ENCODE measurements at regions not wholly inside any gene's neighbourhood (a gene's known extent, or its start where the extent isn't known, plus 50 kb on each side); places are given as distances from the start of the nearest gene placed in this dataset.
A peak's percentile ranks its signal among the peaks of the same experiment; 100 is the strongest.

DNA sequence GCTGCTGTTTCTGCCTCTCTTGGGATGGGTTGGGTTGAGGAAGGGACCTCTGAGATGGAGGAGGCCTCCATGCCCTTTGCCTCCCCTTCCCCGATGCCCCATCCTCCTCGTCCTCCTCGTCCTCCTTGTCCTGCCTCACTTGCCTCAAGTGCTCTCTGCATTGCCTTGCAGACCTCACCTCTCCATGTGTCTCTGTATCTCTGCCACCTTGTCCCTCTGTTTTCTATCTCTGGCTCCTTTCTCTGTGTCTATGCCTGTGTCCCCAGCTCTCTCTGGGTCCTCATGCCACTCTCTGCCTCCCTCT, 87.5 kb downstream of the MCFD2 start:
- H3K4me3 ChIP-seq (ENCODE audit: low read depth in 1 of 3, low read length in 3 of 3), result no peak overlapping the region
- 79 to 100% (median 85%) methylated on average over 3 of the region's 3 CpGs for WGBS, 3 donors

DNA sequence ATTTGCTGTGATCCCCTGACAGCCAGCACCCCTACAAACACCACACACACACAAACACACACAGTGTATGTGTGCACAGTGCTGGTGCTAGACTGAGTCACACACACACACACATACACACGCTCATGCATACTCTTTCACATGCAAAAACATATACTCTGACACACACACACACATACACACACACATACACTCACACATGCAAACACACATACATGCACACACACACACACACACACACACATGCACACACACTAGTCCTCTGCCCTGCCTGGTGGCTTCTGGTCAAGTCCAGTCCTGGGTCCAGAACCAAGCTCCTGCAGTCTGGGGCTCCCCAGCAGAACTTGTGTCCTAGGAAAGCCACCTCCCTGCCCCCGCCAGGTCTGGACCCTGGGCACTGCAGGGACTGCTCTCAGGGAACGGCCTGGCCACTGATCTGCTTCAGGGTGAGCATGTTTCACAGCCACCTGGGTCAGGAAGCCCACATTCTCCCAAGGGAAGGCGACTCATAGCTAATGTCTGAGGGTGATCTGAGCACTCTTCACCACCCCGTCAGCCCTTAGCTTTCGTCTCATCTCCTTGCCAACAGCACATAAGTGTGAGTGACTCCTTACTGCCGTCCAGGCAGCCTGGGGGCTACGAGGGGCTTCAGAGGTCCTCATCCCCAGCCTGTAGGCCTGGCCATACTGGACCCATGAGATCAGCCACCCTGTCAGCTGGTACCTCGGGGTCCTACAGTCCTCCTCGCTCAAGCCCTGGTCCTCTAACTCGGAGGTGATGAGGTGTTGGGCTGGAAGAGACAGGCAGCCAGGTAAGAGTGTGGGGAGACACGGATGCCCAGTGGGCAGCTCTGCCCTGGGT, 88.1 kb downstream of the MCFD2 start:
- Histone ChIP-seq H3K27ac (ENCODE audit: low read depth in 1 of 3, low read length in 2 of 3) (no peak overlapping the region), H3K4me1 (ENCODE audit: control insufficient read depth in 3 of 3, insufficient read depth in 2 of 3, low read depth in 1 of 3, low read length in 2 of 3) (no peaks in the 10 kb centered on the region), H3K4me3 (ENCODE audit: low read depth in 1 of 3, low read length in 3 of 3) (no peak overlapping the region), H3K36me3 (ENCODE audit: control insufficient read depth in 3 of 3, insufficient read depth in 2 of 3, low read depth in 1 of 3, low read length in 3 of 3) (no peaks in the 10 kb centered on the region), H3K9me3 (ENCODE audit: control insufficient read depth in 2 of 2, insufficient read depth in 1 of 2, low read depth in 1 of 2, low read length in 1 of 2) (peaks cover 0 to 13% of the 10 kb centered on the region in 2 donors), H3K27me3 (ENCODE audit: control insufficient read depth in 3 of 3, insufficient read depth in 3 of 3, low read length in 3 of 3) (no peaks in the 10 kb centered on the region)
- no peak for FAIRE-seq
- no peak for DNase-seq
- 78 to 87% (median 86%) methylated on average over 12 of the region's 12 CpGs for WGBS, 3 donors

More for the DNA sequence above, 87.5 kb downstream of the MCFD2 start:
- Histone ChIP-seq H3K27me3 (ENCODE audit: control insufficient read depth in 3 of 3, insufficient read depth in 3 of 3, low read length in 3 of 3) (no peaks in the 10 kb centered on the region), H3K9me3 (ENCODE audit: control insufficient read depth in 2 of 2, insufficient read depth in 1 of 2, low read depth in 1 of 2, low read length in 1 of 2) (peaks cover 0 to 13% of the 10 kb centered on the region in 2 donors), H3K36me3 (ENCODE audit: control insufficient read depth in 3 of 3, insufficient read depth in 2 of 3, low read depth in 1 of 3, low read length in 3 of 3) (no peaks in the 10 kb centered on the region), H3K4me1 (ENCODE audit: control insufficient read depth in 3 of 3, insufficient read depth in 2 of 3, low read depth in 1 of 3, low read length in 2 of 3) (no peaks in the 10 kb centered on the region), H3K27ac (ENCODE audit: low read depth in 1 of 3, low read length in 2 of 3) (no peak overlapping the region)
- no peak for FAIRE-seq
- no peak for DNase-seq

DNA sequence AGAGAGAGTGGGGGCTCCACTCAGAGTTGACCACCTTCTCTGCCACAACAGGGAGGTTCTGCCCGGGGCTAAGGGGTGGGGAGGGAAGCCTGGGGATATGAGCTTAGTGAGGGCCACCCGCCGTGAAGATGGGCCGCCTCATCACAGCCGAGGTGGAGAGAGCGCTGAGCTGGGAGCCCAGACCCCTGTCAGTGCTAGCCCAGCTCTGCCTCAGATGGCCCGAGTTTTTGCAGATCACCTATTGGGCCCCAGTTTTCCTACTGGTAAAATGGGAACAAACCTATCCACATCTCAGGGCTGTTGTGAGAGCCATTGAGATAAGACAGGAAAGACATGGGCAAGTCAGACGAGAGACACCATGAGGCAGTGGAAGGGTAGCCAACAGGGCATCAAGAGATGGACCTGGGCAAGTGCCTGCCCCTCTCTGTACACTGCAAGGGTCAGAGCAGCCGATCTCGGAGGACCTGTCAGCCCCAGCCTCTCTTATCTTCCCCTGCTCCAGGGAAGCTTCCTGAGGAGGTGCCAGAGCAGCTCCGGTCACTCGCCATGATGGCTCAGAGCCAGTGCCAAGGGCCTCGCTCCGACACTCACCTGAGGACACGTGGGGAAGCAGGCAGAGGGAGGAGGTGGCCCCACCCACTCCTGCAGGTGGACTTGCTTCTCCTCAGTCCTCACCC, 88.9 kb downstream of the MCFD2 start:
- FAIRE-seq (no peak), DNase-seq (peak in 1 of 2 donors; percentile 20)
- H3K9me3 ChIP-seq (ENCODE audit: control insufficient read depth in 2 of 2, insufficient read depth in 1 of 2, low read depth in 1 of 2, low read length in 1 of 2), result peaks cover 0 to 13% of the 10 kb centered on the region in 2 donors
- no peaks in the 10 kb centered on the region for H3K36me3 ChIP-seq (ENCODE audit: control insufficient read depth in 3 of 3, insufficient read depth in 2 of 3, low read depth in 1 of 3, low read length in 3 of 3)
- H3K27me3 ChIP-seq (ENCODE audit: control insufficient read depth in 3 of 3, insufficient read depth in 3 of 3, low read length in 3 of 3), result no peaks in the 10 kb centered on the region
- no peak overlapping the region for H3K27ac ChIP-seq (ENCODE audit: low read depth in 1 of 3, low read length in 2 of 3)
- no peak overlapping the region for H3K4me3 ChIP-seq (ENCODE audit: low read depth in 1 of 3, low read length in 3 of 3)
- WGBS, 3 donors, result 56 to 83% (median 63%) methylated on average over 14 to 15 of the region's 15 CpGs
- H3K4me1 ChIP-seq (ENCODE audit: control insufficient read depth in 3 of 3, insufficient read depth in 2 of 3, low read depth in 1 of 3, low read length in 2 of 3), result no peaks in the 10 kb centered on the region

DNA sequence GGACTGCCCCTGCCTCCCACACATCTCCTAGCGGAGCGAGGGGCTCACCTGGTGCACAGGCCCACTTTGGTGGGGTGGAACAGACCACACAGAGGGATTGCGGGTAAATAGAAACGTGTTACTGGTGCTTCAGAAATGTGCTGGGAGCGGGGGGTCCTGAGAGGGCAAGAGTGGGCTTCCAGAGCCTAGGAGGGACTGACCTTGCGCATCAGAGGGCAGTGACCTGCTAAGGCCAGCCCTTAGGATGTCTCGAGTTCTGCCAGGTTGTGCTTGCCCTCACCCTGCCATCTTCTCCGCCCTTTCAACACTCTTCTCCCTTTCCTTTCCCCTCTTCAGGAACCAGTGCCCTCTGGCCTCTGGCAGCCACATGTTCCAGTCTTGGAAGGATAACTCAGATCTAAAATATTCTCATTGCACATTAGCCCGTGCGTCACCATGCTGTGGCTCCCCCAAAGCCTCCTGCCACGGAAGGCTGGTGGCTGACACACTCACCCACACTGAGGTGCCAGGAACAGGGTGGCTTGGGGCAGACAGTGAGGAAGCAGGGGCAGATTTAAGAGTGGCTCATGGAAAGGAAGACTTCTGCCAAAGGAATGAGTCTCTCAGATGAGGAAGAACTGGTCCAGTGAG, 89.6 kb downstream of the MCFD2 start:
- DNase-seq, result no peak
- H3K36me3 ChIP-seq (ENCODE audit: control insufficient read depth in 3 of 3, insufficient read depth in 2 of 3, low read depth in 1 of 3, low read length in 3 of 3), result no peaks in the 10 kb centered on the region
- FAIRE-seq, result no peak
- 88 to 95% (median 94%) methylated on average over 10 to 11 of the region's 11 CpGs for WGBS, 3 donors
- H3K27me3 ChIP-seq (ENCODE audit: control insufficient read depth in 3 of 3, insufficient read depth in 3 of 3, low read length in 3 of 3), result no peaks in the 10 kb centered on the region
- H3K4me1 ChIP-seq (ENCODE audit: control insufficient read depth in 3 of 3, insufficient read depth in 2 of 3, low read depth in 1 of 3, low read length in 2 of 3), result no peaks in the 10 kb centered on the region
- peaks cover 0 to 13% of the 10 kb centered on the region in 2 donors for H3K9me3 ChIP-seq (ENCODE audit: control insufficient read depth in 2 of 2, insufficient read depth in 1 of 2, low read depth in 1 of 2, low read length in 1 of 2)
- H3K4me3 ChIP-seq (ENCODE audit: low read depth in 1 of 3, low read length in 3 of 3), result no peak overlapping the region
- no peak overlapping the region for H3K27ac ChIP-seq (ENCODE audit: low read depth in 1 of 3, low read length in 2 of 3)

DNA sequence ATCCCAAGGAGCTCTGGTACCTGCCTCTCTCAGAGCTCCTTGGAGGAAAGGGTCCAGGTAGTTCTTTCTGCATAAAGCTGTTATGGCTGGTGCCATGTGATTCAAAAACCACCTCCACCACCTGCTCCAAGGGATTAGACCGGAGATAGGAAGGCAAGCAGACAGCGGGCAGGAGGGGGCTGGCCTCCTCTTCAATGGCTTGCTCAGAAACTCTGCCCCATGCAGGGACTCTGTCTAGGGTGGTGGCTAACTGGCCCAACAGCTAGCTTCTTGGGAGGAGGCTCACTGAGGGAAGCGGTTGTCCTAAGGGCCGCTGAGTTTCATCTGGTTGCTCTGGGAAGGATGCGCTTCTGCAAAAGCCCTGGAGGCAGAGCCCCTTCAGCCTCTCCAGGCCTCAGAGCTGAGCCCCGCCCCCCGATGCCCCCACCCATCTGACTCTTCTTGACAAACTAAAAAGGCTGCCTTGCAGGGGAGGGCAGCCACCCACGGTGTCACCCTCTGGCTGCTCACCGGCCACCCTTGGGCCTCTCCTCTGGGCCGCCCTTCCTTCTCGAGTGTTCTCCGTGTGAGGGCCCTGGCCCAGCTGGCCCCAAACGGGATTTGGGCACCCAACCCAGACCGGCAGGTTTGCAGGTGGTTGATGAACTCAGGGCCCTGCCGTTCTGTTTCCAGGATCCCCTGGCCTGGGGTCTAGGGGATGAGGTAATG, 90.2 kb downstream of the MCFD2 start:
- Histone ChIP-seq H3K4me1 (ENCODE audit: control insufficient read depth in 3 of 3, insufficient read depth in 2 of 3, low read depth in 1 of 3, low read length in 2 of 3) (no peaks in the 10 kb centered on the region), H3K36me3 (ENCODE audit: control insufficient read depth in 3 of 3, insufficient read depth in 2 of 3, low read depth in 1 of 3, low read length in 3 of 3) (no peaks in the 10 kb centered on the region), H3K9me3 (ENCODE audit: control insufficient read depth in 2 of 2, insufficient read depth in 1 of 2, low read depth in 1 of 2, low read length in 1 of 2) (peaks cover 0 to 12% of the 10 kb centered on the region in 2 donors), H3K27ac (ENCODE audit: low read depth in 1 of 3, low read length in 2 of 3) (no peak overlapping the region), H3K27me3 (ENCODE audit: control insufficient read depth in 3 of 3, insufficient read depth in 3 of 3, low read length in 3 of 3) (no peaks in the 10 kb centered on the region), H3K4me3 (ENCODE audit: low read depth in 1 of 3, low read length in 3 of 3) (no peak overlapping the region)
- no peak for DNase-seq
- no peak for FAIRE-seq
- 89 to 95% (median 94%) methylated on average over 13 to 15 of the region's 15 CpGs for WGBS, 3 donors

DNA sequence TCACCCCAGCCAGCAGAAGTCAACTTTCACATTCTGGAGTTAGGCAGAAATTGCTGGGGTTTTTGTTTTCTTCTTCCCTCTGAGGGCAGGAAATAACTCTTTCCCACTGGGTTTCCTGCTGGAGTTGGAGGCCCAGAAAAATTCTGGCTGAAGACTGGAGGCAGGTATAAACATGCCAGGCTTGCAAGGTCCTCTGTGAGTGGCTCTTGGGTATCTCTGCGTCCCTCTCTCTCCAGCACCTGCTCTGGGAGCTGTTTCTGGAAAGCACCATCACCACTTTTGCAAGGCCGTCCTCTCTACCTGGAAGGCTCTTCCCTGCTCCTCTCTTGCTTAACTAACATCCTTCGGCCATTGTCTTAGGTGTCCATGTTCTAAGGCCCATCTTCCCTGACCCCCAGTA, 91.0 kb downstream of the MCFD2 start:
- DNase-seq (no peak), FAIRE-seq (no peak)
- peaks cover 0 to 8% of the 10 kb centered on the region in 2 donors for H3K9me3 ChIP-seq (ENCODE audit: control insufficient read depth in 2 of 2, insufficient read depth in 1 of 2, low read depth in 1 of 2, low read length in 1 of 2)
- no peaks in the 10 kb centered on the region for H3K36me3 ChIP-seq (ENCODE audit: control insufficient read depth in 3 of 3, insufficient read depth in 2 of 3, low read depth in 1 of 3, low read length in 3 of 3)
- no peaks in the 10 kb centered on the region for H3K4me1 ChIP-seq (ENCODE audit: control insufficient read depth in 3 of 3, insufficient read depth in 2 of 3, low read depth in 1 of 3, low read length in 2 of 3)
- 91 to 97% (median 91%) methylated on average over 3 of the region's 3 CpGs for WGBS, 3 donors
- no peaks in the 10 kb centered on the region for H3K27me3 ChIP-seq (ENCODE audit: control insufficient read depth in 3 of 3, insufficient read depth in 3 of 3, low read length in 3 of 3)
- H3K4me3 ChIP-seq (ENCODE audit: low read depth in 1 of 3, low read length in 3 of 3), result no peak overlapping the region
- H3K27ac ChIP-seq (ENCODE audit: low read depth in 1 of 3, low read length in 2 of 3), result no peak overlapping the region

DNA sequence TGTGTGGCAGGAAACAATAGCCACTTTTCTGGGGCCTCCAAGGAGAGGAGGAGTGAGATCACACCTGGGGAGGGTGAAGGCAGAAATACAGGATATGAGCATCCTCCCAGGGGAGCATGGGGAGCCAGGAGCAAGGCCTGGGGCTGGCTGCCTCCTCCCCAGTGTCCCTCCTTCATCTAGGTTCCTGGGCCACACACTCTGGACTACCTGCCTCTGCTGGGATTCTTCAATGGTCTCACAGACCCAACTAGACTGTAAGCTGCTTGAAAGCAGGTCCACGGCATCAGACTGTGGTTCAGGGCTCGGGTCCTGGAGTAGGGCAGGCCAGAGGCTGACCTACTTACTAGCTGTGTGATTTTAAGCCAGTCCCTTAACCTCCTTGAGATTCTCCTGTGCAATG, 94.0 kb downstream of the MCFD2 start:
- FAIRE-seq, result no peak

DNA sequence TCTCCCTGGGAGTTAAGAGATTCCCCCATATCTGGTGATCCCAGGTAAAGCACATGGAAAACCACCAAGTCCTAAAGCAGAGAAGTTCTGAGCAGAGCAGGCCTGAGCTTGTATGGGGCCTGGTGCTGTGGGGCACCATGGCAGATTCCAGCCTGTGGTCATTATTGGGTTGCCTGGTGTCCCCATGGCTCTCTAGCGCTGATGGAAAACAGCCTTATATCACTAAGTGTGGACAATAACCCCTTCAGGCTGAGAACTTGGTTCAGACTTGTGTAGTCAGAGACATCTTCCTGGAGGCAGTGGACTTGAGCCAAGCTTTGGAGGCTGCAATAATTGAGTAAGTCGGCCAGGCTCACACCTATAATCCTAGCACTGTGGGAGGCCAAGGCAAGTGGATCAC, 96.8 kb downstream of the MCFD2 start:
- DNase-seq (no peak), FAIRE-seq (no peak)
- H3K27me3 ChIP-seq (ENCODE audit: control insufficient read depth in 3 of 3, insufficient read depth in 3 of 3, low read length in 3 of 3), result no peaks in the 10 kb centered on the region
- no peaks in the 10 kb centered on the region for H3K9me3 ChIP-seq (ENCODE audit: control insufficient read depth in 2 of 2, insufficient read depth in 1 of 2, low read depth in 1 of 2, low read length in 1 of 2)
- no peaks in the 10 kb centered on the region for H3K4me1 ChIP-seq (ENCODE audit: control insufficient read depth in 3 of 3, insufficient read depth in 2 of 3, low read depth in 1 of 3, low read length in 2 of 3)
- no peak overlapping the region for H3K4me3 ChIP-seq (ENCODE audit: low read depth in 1 of 3, low read length in 3 of 3)
- H3K27ac ChIP-seq (ENCODE audit: low read depth in 1 of 3, low read length in 2 of 3), result no peak overlapping the region
- H3K36me3 ChIP-seq (ENCODE audit: control insufficient read depth in 3 of 3, insufficient read depth in 2 of 3, low read depth in 1 of 3, low read length in 3 of 3), result no peaks in the 10 kb centered on the region
- 86 to 89% (median 88%) methylated on average over 2 of the region's 2 CpGs for WGBS, 3 donors

More for the DNA sequence above, 94.0 kb downstream of the MCFD2 start:
- WGBS, 3 donors, result 89 to 94% (median 93%) methylated on average over 2 of the region's 2 CpGs
- Histone ChIP-seq H3K9me3 (ENCODE audit: control insufficient read depth in 2 of 2, insufficient read depth in 1 of 2, low read depth in 1 of 2, low read length in 1 of 2) (no peaks in the 10 kb centered on the region), H3K4me3 (ENCODE audit: low read depth in 1 of 3, low read length in 3 of 3) (no peak overlapping the region), H3K27ac (ENCODE audit: low read depth in 1 of 3, low read length in 2 of 3) (no peak overlapping the region), H3K4me1 (ENCODE audit: control insufficient read depth in 3 of 3, insufficient read depth in 2 of 3, low read depth in 1 of 3, low read length in 2 of 3) (no peaks in the 10 kb centered on the region), H3K27me3 (ENCODE audit: control insufficient read depth in 3 of 3, insufficient read depth in 3 of 3, low read length in 3 of 3) (no peaks in the 10 kb centered on the region), H3K36me3 (ENCODE audit: control insufficient read depth in 3 of 3, insufficient read depth in 2 of 3, low read depth in 1 of 3, low read length in 3 of 3) (no peaks in the 10 kb centered on the region)
- no peak for DNase-seq

Data from small intestine (tissue), 7 donors.